Mammary epithelial cell (primary cell): ENCODE measurements at regions not wholly inside any gene's neighbourhood (a gene's known extent, or its start where the extent isn't known, plus 50 kb on each side); places are given as distances from the start of the nearest gene placed in this dataset.

ENCODE experiments used
- EZH2 ChIP-seq: IDR thresholded peaks from 2 replicates; pipeline ENCODE4 v1.6.1; 2012; ENCODE audit warnings: low read length, inconsistent platforms, borderline replicate concordance
- TF ChIP-seq, protein P1 (sequence below), 2 donors: IDR thresholded peaks in 1 of 2; conservative IDR thresholded peaks in 1 of 2; 2 replicates each; pipeline ENCODE4 v1.5.1; 2011 to 2012; ENCODE audit warnings: inconsistent platforms in 2 of 2, low read length in 2 of 2, mild to moderate bottlenecking in 2 of 2, control low read depth in 1 of 2, low read depth in 1 of 2; ENCODE audit not compliant: insufficient read depth in 1 of 2; ENCODE audit errors: extremely low read depth in 1 of 2

DNA sequence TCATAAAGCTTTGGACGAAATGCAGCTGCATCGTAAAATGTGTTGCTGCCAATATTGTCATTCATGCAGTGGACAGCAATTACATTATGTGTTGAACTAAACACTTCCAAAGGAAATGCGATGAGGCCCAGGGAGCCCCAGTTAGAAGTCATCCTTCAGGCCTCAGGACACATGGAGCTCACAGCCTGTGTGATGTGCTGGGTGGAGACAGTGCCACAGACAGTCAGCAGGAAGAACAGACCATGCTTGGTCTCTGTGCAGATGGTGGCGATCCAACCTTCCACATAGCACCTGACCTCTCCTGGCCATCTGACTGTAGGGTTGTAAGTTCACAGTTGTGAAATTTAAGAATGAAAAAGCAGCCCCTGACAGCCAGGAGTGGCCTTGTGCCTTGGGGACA lies 118.3 kb upstream of the ALKAL2 start:
- TF ChIP-seq, protein P1, sequence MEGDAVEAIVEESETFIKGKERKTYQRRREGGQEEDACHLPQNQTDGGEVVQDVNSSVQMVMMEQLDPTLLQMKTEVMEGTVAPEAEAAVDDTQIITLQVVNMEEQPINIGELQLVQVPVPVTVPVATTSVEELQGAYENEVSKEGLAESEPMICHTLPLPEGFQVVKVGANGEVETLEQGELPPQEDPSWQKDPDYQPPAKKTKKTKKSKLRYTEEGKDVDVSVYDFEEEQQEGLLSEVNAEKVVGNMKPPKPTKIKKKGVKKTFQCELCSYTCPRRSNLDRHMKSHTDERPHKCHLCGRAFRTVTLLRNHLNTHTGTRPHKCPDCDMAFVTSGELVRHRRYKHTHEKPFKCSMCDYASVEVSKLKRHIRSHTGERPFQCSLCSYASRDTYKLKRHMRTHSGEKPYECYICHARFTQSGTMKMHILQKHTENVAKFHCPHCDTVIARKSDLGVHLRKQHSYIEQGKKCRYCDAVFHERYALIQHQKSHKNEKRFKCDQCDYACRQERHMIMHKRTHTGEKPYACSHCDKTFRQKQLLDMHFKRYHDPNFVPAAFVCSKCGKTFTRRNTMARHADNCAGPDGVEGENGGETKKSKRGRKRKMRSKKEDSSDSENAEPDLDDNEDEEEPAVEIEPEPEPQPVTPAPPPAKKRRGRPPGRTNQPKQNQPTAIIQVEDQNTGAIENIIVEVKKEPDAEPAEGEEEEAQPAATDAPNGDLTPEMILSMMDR (conservative IDR thresholded peaks at IDR 0.05 in 1 of 2, IDR thresholded peaks at IDR 0.05 in 1 of 2; ENCODE audit: extremely low read depth in 1 of 2, insufficient read depth in 1 of 2, low read depth in 1 of 2, low read length in 2 of 2): no peak
- TF ChIP-seq EZH2: no peak
